ENCODE measurements at regions not wholly inside any gene's neighbourhood (a gene's known extent, or its start where the extent isn't known, plus 50 kb on each side); places are given as distances from the start of the nearest gene placed in this dataset.

- DNase-seq (ENCODE audit: low spot score), result no peak
Observed at GRCh38 chr4:180727478-180727877, 1515.7 kb upstream of the TENM3 start.

- DNase-seq (ENCODE audit: low spot score), result no peak
Observed at GRCh38 chr4:180734753-180735432, 1508.3 kb upstream of the TENM3 start.

DNA sequence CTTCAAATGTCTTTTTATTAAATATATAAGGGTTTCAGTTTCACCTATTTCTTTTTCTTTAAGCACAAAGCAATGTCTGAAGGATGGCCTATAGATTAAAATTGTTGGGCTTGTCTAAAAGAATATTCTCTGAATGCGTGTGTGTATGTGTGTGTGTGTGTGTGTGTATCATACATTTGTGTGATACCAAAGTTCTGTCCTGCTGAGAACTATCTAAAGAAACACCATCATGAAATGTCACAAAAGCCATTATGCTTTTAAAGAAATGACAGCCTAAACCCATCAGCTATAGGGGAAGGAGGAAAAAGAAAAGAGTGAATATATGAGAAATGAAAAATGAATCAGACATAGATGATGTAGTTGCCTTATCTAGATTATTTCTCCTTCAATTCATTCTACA lies 1501.5 kb upstream of the TENM3 start:
- no peak for DNase-seq (ENCODE audit: low spot score)

DNA sequence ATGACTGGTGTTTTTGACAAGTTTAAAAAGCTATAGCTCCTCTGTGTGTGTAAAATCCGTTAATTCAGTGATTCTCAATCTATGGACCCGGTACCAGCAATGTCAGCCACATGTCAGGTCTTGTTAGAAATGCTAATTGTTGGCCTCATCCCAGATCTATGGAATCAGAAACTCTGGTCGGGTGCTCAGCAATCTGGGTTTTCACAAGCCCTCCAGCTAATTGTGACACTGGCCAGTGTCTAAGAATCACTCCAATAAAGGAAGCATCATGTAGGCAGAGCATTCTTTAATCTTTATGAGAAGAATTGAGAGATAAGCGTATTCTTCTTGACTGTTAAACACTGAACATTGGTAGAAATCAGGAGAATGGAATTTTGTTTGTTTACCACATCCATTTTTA lies 1498.2 kb upstream of the TENM3 start:
- no peak for DNase-seq (ENCODE audit: low spot score)

DNA sequence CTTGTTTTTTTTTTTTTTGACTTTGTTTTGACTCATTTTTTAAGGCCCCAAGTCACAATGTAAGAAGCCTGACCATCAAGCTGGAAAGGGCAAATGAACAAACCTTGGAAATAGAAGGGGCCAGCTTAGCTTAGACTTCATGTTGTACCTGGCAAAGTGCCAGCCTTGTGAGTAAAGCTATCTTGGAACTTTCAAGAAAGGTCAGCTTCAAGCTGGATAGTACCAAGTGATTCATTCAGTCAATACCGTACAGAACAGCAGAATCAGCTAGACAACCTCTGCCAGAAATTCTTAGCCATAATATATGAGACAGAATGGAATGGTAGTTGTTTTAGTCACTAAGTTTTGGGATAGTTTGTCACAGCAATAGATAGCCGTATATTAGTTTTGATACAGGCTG lies 1492.2 kb upstream of the TENM3 start:
- DNase-seq (ENCODE audit: low spot score), result no peak

DNA sequence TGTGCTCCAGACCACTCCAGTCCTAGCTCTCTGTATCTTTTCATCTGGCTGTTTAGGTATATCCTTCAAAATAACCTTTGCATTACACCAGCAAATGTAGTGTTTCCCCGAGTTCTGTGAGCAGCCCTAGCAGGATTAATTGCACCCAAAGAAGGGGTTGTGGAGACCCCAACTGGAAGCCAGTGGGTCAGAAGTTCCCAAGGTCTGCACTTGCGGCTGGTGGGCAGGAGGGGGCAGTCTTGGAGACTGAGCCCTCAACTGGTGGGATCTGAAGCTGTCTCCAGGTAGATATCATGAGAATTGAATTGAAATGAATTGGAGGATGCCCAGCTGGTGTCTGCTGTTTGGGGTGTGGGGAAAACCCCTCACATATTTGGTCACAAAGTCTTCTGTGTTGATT lies 1485.3 kb upstream of the TENM3 start:
- DNase-seq (ENCODE audit: low spot score), result no peak

GRCh38 chr4:180766045-180766444 lies 1477.2 kb upstream of the TENM3 start:
- DNase-seq (ENCODE audit: low spot score), result no peak

GRCh38 chr4:180766944-180767729 lies 1476.1 kb upstream of the TENM3 start:
- no peak for DNase-seq (ENCODE audit: low spot score)

DNA sequence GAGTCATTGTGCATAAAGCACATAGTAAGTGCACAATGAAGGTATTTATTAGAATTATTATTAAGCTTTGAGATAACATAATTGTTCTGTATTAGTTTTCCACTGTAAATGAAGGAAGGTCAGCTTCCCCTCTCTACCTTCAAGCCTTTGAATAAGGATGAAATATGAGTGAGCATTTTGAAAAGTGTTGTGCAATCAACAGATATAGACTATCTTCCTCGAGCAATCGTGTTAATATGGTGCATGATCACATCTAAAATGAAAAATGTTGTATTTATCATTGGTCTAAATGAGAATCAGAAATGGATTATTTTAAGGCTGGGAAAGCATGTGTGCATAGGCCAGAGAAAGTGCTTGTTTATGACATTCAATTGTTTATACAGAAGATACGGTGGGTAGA lies 1474.6 kb upstream of the TENM3 start:
- no peak for DNase-seq (ENCODE audit: low spot score)

DNA sequence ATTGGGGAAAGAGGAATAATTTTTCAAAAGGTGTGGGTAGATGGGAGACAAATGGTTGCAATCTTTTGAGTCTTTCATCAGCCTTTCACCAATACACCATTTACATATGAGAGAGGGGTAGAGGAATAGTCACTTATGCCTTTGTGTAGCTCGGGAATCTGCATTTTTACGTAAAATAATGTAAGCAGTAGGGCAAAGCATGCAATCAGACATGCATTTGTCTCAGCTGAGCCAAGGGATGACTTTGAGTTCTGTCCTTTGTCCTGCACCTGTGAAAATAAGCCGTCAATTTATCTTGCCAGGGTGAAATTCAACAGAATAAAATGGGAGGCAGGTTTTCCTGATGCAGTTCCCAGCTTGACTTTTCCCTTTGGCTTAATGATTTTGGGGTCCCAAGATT lies 1473.4 kb upstream of the TENM3 start:
- DNase-seq (ENCODE audit: low spot score), result no peak

GRCh38 chr4:180770265-180770664 lies 1472.9 kb upstream of the TENM3 start:
- DNase-seq (ENCODE audit: low spot score), result no peak

DNA sequence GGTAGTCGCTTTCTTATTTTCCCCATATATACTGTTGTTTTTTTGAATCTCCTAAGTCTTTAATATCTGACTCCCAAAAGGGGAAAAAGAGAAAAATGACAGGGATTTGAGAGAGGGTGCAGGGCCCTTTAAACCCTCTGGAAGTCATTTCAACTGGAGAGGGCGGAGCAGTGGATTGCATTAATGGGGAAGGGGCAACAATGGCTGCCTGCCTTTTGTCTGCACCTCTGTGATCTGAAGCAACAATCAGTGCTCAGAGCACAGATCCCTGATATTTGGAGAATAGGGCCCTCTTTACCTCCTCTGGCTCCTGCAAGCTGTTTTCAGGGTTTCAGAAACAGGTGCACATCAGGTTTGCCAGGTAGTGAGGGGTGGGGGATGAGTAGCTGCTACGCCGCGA lies 1458.3 kb upstream of the TENM3 start:
- DNase-seq (ENCODE audit: low spot score), result no peak

DNA sequence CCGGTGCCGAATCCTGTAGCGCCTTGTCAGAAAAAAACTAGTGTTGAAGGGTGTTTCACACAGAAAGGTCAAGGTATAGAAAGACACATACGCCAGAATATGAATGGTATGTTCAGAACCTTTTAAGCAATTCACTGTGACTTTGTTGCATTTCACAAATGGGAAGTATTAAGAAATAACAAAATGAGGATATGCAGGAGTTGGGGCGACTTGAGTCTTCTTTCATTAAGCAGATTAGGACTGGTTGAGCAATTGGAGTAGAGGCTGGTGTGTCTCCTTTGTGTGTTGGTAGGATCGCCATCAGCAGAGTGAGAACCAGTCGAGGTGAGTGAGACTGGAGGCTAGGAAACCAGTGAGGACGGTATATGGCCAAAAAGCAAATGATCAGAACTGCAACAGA lies 1454.5 kb upstream of the TENM3 start:
- DNase-seq (ENCODE audit: low spot score), result no peak

- no peak for DNase-seq (ENCODE audit: low spot score)
Observed at GRCh38 chr4:180789929-180790328, 1453.3 kb upstream of the TENM3 start.

GRCh38 chr4:180790471-180790870 lies 1452.7 kb upstream of the TENM3 start:
- peak; percentile 18 for DNase-seq (ENCODE audit: low spot score)

DNA sequence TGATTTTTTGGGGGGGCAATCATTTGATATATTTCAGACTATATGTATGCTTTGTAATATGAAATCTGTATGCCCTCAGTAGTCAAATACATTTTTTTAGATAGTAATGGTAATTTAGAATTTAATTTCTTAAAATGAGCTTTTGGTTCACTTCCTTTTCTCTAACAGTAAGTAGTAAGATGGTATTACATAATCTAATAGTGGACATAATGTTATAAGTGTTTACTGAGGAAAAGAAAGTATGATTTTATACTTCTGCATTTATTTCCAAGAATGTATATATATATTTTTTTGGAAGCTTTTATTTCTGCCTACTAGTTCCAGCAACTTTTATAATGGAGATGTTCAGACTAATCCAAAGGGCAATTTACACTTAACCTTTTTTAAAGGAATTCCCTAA lies 1450.7 kb upstream of the TENM3 start:
- no peak for DNase-seq (ENCODE audit: low spot score)

- no peak for DNase-seq (ENCODE audit: low spot score)
Observed at GRCh38 chr4:180794333-180794732, 1448.9 kb upstream of the TENM3 start.

GRCh38 chr4:180798036-180798577 lies 1445.1 kb upstream of the TENM3 start:
- no peak for DNase-seq (ENCODE audit: low spot score)

GRCh38 chr4:180799798-180800197 lies 1443.4 kb upstream of the TENM3 start:
- no peak for DNase-seq (ENCODE audit: low spot score)

GRCh38 chr4:180805101-180805500 lies 1438.1 kb upstream of the TENM3 start:
- no peak for DNase-seq (ENCODE audit: low spot score)

- no peak for DNase-seq (ENCODE audit: low spot score)
Observed at GRCh38 chr4:180808862-180809261, 1434.3 kb upstream of the TENM3 start.

GRCh38 chr4:180809439-180809838 lies 1433.8 kb upstream of the TENM3 start:
- DNase-seq (ENCODE audit: low spot score), result no peak

GRCh38 chr4:180810581-180810980 lies 1432.6 kb upstream of the TENM3 start:
- DNase-seq (ENCODE audit: low spot score), result no peak

- no peak for DNase-seq (ENCODE audit: low spot score)
Observed at GRCh38 chr4:180811556-180811955, 1431.6 kb upstream of the TENM3 start.

All from kidney capillary endothelial cell (primary cell).